ENCODE measurements at regions not wholly inside any gene's neighbourhood (a gene's known extent, or its start where the extent isn't known, plus 50 kb on each side); places are given as distances from the start of the nearest gene placed in this dataset.

GRCh38 chr7:1290026-1290678 is 57.5 kb downstream of the UNCX start:
- Histone ChIP-seq H3K4me1 (ENCODE audit: low read depth) (peaks cover 6% of the 10 kb centered on the region), H3K9me3 (ENCODE audit: low read depth) (no peaks in the 10 kb centered on the region), H3K27me3 (no peaks in the 10 kb centered on the region), H3K27ac (peak overlapping the region; percentile 45), H3K4me3 (peak overlapping the region; percentile 17), H3K36me3 (no peaks in the 10 kb centered on the region)
- TF ChIP-seq, protein P1, sequence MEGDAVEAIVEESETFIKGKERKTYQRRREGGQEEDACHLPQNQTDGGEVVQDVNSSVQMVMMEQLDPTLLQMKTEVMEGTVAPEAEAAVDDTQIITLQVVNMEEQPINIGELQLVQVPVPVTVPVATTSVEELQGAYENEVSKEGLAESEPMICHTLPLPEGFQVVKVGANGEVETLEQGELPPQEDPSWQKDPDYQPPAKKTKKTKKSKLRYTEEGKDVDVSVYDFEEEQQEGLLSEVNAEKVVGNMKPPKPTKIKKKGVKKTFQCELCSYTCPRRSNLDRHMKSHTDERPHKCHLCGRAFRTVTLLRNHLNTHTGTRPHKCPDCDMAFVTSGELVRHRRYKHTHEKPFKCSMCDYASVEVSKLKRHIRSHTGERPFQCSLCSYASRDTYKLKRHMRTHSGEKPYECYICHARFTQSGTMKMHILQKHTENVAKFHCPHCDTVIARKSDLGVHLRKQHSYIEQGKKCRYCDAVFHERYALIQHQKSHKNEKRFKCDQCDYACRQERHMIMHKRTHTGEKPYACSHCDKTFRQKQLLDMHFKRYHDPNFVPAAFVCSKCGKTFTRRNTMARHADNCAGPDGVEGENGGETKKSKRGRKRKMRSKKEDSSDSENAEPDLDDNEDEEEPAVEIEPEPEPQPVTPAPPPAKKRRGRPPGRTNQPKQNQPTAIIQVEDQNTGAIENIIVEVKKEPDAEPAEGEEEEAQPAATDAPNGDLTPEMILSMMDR (IDR thresholded peaks at IDR 0.05; ENCODE audit: low read depth, low read length) = no peak
- peak; percentile 37 to 51 for DNase-seq (ENCODE audit: low read depth in 1 of 2, low spot score in 1 of 2)

DNA sequence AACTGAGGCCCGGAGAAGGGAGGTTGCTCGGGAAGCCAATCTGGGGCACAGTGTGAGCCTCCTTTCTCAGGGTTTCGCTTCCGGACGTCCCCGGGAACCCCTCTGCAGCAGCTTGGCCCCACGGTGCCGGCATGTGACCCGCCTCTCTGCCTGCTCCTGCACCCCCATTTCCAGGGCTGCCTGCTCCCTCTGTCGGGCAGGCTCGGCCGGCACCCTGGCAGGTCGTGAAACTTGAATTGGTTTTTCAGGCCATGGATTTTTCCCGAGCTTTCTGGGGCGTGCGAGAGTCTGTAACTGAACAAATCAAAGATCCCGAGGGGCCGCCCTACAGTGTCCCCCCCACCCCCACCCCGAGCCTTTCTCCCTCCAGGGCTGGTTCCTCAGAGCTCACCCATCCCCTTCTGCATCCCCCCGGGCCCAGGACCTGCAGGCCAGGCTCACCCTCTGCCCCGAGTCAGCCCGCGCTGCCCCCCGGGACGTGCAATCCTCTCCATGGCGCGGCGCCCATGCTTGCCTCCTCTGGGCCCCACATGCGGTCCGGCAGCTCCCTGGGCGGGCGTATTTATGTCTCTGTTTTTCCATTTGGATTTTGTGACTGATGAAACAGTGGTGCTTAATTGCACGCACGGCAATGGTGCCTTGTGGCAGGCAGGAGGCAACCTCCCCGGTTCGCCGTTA is 58.1 kb downstream of the UNCX start:
- Histone ChIP-seq H3K4me1 (ENCODE audit: low read depth) (peaks cover 6% of the 10 kb centered on the region), H3K27ac (peak overlapping the region; percentile 45), H3K36me3 (no peaks in the 10 kb centered on the region), H3K4me3 (no peak overlapping the region), H3K9me3 (ENCODE audit: low read depth) (no peaks in the 10 kb centered on the region), H3K27me3 (no peaks in the 10 kb centered on the region)
- TF ChIP-seq, protein P1 (IDR thresholded peaks at IDR 0.05; ENCODE audit: low read depth, low read length) = peak; percentile 28
- peak in 1 of 2 donors; percentile 20 for DNase-seq (ENCODE audit: low read depth in 1 of 2, low spot score in 1 of 2)

DNA sequence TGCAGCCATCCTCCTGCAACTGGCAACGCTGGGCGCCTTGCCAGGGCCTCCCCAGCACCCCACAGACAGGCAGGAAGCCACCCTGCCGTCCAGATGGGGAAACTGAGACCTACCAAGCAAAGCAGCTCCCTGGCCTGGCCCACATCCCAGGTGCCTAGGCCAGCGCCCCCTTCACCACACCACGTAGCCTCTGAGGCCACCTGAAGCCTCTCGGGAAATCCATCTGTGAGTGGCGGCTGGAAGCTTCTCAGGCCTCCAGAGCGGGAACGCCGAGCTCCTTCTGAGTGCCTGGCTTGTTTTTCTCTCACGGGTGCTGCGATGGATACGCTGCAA is 58.7 kb downstream of the UNCX start:
- TF ChIP-seq, protein P1 (IDR thresholded peaks at IDR 0.05; ENCODE audit: low read depth, low read length) = no peak
- no peaks in the 10 kb centered on the region for H3K27me3 ChIP-seq
- no peaks in the 10 kb centered on the region for H3K9me3 ChIP-seq (ENCODE audit: low read depth)

DNA sequence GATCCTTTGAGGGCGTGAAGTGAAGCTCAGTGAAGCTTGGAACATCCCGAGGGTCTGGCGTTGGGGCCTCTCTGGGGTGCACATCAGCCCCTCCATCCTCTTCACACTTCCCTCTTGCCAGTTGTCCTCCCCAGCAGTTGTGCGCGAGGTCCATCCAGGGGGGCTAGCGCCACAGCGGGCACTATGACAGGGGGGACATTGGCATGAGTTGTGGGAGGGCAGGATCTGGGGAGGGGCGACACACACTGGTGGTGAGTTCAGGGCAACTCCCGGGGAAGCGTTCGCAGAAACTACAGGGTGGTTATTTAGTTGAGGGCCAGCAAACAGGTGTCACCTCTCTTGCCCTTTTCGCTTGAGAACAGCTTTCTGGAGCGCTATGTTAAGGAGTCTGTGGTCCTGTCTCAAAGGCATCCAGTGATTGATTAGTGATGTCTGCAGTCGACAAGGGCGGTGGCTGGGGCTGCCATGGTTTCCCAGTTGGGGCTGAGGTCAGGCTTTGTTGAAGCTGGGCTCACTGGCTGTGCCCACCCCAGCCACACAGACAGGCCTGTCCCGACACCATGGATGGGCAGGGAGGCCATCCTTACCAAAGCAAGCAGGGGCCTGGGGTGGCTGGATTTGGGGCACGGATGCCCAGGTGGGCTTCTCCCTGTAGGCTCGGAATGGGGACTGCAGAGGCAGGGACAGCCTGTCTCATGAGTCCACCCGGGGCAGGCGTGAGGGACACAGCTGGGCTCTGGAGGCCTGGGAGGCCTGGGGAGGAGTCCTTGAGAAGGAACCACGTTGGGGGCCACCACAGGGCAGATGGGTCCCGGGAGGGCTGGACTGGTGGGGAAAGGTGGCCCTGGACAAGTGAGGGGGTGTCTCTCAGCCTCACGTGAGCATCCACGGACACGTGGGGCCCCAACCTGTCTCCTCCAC is 59.4 kb downstream of the UNCX start:
- H3K27me3 ChIP-seq = no peaks in the 10 kb centered on the region
- DNase-seq (ENCODE audit: low read depth in 1 of 2, low spot score in 1 of 2) = no peak
- no peak overlapping the region for H3K27ac ChIP-seq

More for the DNA sequence above, 58.7 kb downstream of the UNCX start:
- Histone ChIP-seq H3K27ac (no peak overlapping the region), H3K4me3 (no peak overlapping the region), H3K4me1 (ENCODE audit: low read depth) (peaks cover 6% of the 10 kb centered on the region), H3K36me3 (no peaks in the 10 kb centered on the region)
- DNase-seq (ENCODE audit: low read depth in 1 of 2, low spot score in 1 of 2) = no peak

More for the DNA sequence above, 59.4 kb downstream of the UNCX start:
- peaks cover 6% of the 10 kb centered on the region for H3K4me1 ChIP-seq (ENCODE audit: low read depth)
- no peaks in the 10 kb centered on the region for H3K9me3 ChIP-seq (ENCODE audit: low read depth)
- no peak overlapping the region for H3K4me3 ChIP-seq
- H3K36me3 ChIP-seq = no peaks in the 10 kb centered on the region
- TF ChIP-seq, protein P1 (IDR thresholded peaks at IDR 0.05; ENCODE audit: low read depth, low read length) = no peak

Data from cardiac muscle cell (in vitro differentiated cells and primary cell).